Breast epithelium (tissue), 4 donors: ENCODE measurements at regions not wholly inside any gene's neighbourhood (a gene's known extent, or its start where the extent isn't known, plus 50 kb on each side); places are given as distances from the start of the nearest gene placed in this dataset.

Experiments used
- DNase-seq, 2 donors: peaks; one replicate each; pipeline ENCODE4 v3.0.0-alpha.2; 2019; ENCODE audit warnings: low spot score in 2 of 2
- H3K27ac ChIP-seq, 2 donors: fragments of 200-600 bp; sonication (generic) in 1 of 2; one replicate each; pipeline ENCODE4 v1.5.1; 2016 to 2019; ENCODE audit warnings: mild to moderate bottlenecking in 1 of 2
- H3K27me3 ChIP-seq, 2 donors: fragments of 200-600 bp; sonication (generic) in 1 of 2; one replicate each; pipeline versions ENCODE4 v1.5.1 to v1.6.0; 2017 to 2019; ENCODE audit warnings: control low read depth in 1 of 2, mild to moderate bottlenecking in 1 of 2
- H3K36me3 ChIP-seq: fragments of 200-600 bp; one replicate; pipeline ENCODE4 v1.5.1; 2019
- H3K4me1 ChIP-seq, 2 donors: fragments of 200-600 bp; sonication (generic); one replicate each; pipeline ENCODE4 v1.5.1; 2016 to 2019; ENCODE audit warnings: control low read depth in 1 of 2
- H3K4me3 ChIP-seq, 3 donors: fragments of 200-600 bp; sonication (generic); 1 replicate in 2 of 3; 2 replicates in 1 of 3; pipeline ENCODE4 v1.5.1; 2016 to 2019; ENCODE audit warnings: mild to moderate bottlenecking in 3 of 3, moderate library complexity in 2 of 3
- H3K9me3 ChIP-seq, 2 donors: fragments of 200-600 bp; sonication (generic) in 1 of 2; one replicate each; pipeline ENCODE4 v1.5.1; 2016 to 2019; ENCODE audit warnings: control low read depth in 1 of 2
- POLR2A ChIP-seq: fragments of 450-650 bp; IDR thresholded peaks from one replicate; pipeline ENCODE4 v1.6.1; 2016; ENCODE audit warnings: antibody characterized with exemption, mild to moderate bottlenecking, moderate library complexity
- POLR2AphosphoS5 ChIP-seq, 3 donors: sonication (generic); formaldehyde crosslinking; IDR thresholded peaks; one replicate each; pipeline ENCODE4 v1.6.1; 2017; ENCODE audit warnings: antibody characterized with exemption in 3 of 3
- intact Hi-C: fragments of 100-400 bp; cut with DNase I; formaldehyde crosslinking; loops from one replicate; pipeline ENCODE4 v1.15.1; 2023; ENCODE audit warnings: low total_unique reads
- TF ChIP-seq, protein P1 (sequence below), 3 donors: fragments of 450-650 bp; IDR thresholded peaks; one replicate each; pipeline ENCODE4 v1.5.1; 2016 to 2017; ENCODE audit warnings: antibody characterized with exemption in 3 of 3, mild to moderate bottlenecking in 3 of 3, moderate library complexity in 3 of 3

DNA sequence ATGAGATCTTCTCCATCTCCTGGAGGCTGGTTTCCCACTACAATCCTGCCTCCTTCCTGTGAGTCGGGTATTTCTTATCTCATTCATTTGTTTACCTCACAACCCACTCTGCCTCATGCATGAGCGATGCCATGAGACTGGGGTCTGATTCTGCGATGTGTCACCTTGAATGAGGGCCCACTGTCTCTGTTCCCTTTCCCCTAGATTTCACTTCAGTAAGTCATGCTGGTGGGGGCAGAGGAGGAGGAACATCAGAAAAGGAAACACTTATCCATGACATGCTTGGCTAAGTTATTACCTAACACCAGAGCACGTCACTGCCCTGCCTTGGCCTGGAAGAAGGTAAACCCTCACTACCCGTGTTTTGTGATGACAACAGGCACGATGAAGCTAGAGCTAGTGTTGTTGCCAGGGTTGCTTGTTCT is 337.4 kb upstream of the PRDM1 start:
- no peaks in the 10 kb centered on the region for H3K27me3 ChIP-seq
- no peaks in the 10 kb centered on the region for H3K4me1 ChIP-seq
- DNase-seq, result no peak
- no peaks in the 10 kb centered on the region for H3K36me3 ChIP-seq
- intact Hi-C loops, result loop anchor here (10.0 kb wide), 1 partner anchor 304 kb away; no protein-coding TSS in a partner anchor
- TF ChIP-seq POLR2A (no peak), POLR2AphosphoS5 (IDR thresholded peaks at IDR 0.05) (no peak)
- TF ChIP-seq, protein P1, sequence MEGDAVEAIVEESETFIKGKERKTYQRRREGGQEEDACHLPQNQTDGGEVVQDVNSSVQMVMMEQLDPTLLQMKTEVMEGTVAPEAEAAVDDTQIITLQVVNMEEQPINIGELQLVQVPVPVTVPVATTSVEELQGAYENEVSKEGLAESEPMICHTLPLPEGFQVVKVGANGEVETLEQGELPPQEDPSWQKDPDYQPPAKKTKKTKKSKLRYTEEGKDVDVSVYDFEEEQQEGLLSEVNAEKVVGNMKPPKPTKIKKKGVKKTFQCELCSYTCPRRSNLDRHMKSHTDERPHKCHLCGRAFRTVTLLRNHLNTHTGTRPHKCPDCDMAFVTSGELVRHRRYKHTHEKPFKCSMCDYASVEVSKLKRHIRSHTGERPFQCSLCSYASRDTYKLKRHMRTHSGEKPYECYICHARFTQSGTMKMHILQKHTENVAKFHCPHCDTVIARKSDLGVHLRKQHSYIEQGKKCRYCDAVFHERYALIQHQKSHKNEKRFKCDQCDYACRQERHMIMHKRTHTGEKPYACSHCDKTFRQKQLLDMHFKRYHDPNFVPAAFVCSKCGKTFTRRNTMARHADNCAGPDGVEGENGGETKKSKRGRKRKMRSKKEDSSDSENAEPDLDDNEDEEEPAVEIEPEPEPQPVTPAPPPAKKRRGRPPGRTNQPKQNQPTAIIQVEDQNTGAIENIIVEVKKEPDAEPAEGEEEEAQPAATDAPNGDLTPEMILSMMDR (IDR thresholded peaks at IDR 0.05), result no peak
- no peak overlapping the region for H3K27ac ChIP-seq
- H3K9me3 ChIP-seq, result no peaks in the 10 kb centered on the region
- H3K4me3 ChIP-seq, result no peak overlapping the region

DNA sequence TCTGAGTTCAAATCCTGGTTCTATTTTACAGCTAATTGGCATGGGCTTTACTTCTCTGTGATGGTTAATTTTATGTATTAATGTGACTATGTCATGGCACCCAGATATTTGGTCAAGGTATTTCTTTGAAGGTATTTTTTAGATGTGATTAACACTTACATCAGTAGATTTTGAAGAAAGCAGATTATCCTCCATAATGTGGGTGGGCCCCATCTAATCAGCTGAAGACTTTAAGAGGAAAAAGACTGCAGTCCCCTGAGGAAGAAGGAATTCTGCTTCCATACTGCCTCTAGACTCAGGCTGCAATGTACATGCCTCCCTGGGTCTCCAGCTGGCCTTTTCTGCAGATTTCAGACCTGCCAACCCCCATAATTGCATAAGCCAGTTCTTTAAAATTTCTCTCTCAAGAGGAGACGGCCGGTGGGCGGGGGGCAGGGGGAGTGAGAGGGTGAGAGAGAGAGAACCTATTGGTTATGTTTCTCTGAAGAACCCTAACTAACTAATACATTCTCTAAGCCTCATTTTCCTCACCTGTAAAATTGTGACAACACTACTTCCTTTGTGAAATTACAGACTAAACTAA is 338.2 kb upstream of the PRDM1 start:
- intact Hi-C loops, result loop anchor here (10.0 kb wide), 1 partner anchor 303 kb away; no protein-coding TSS in a partner anchor
- TF ChIP-seq, protein P1 (IDR thresholded peaks at IDR 0.05), result no peak
- TF ChIP-seq POLR2A, result no peak
- TF ChIP-seq POLR2AphosphoS5 (IDR thresholded peaks at IDR 0.05), result no peak
- H3K27me3 ChIP-seq, result no peaks in the 10 kb centered on the region
- no peaks in the 10 kb centered on the region for H3K9me3 ChIP-seq
- H3K4me1 ChIP-seq, result no peaks in the 10 kb centered on the region
- no peak for DNase-seq
- no peak overlapping the region for H3K27ac ChIP-seq
- no peaks in the 10 kb centered on the region for H3K36me3 ChIP-seq
- H3K4me3 ChIP-seq, result no peak overlapping the region

- Histone ChIP-seq H3K36me3 (no peaks in the 10 kb centered on the region), H3K4me3 (no peak overlapping the region), H3K27ac (no peak overlapping the region), H3K27me3 (no peaks in the 10 kb centered on the region), H3K9me3 (no peaks in the 10 kb centered on the region), H3K4me1 (no peaks in the 10 kb centered on the region)
- TF ChIP-seq POLR2AphosphoS5 (IDR thresholded peaks at IDR 0.05) (no peak), POLR2A (no peak)
- TF ChIP-seq, protein P1 (IDR thresholded peaks at IDR 0.05), result no peak
- intact Hi-C loops, result loop anchor here (10.0 kb wide), 1 partner anchor 302 kb away; no protein-coding TSS in a partner anchor
- no peak for DNase-seq
These were observed 339.6 kb upstream of the PRDM1 start for GRCh38 chr6:105746509-105746908.

- no peak overlapping the region for H3K4me3 ChIP-seq
- H3K27ac ChIP-seq, result no peak overlapping the region
- no peak for DNase-seq
- intact Hi-C loops, result loop anchor here (10.0 kb wide), 1 partner anchor 301 kb away; no protein-coding TSS in a partner anchor
- no peaks in the 10 kb centered on the region for H3K36me3 ChIP-seq
- H3K27me3 ChIP-seq, result no peaks in the 10 kb centered on the region
- TF ChIP-seq POLR2AphosphoS5 (IDR thresholded peaks at IDR 0.05), result no peak
- TF ChIP-seq, protein P1 (IDR thresholded peaks at IDR 0.05), result no peak
- TF ChIP-seq POLR2A, result no peak
- H3K4me1 ChIP-seq, result no peaks in the 10 kb centered on the region
- no peaks in the 10 kb centered on the region for H3K9me3 ChIP-seq
These were observed 340.0 kb upstream of the PRDM1 start for GRCh38 chr6:105746130-105746505.

- Histone ChIP-seq H3K27ac (no peak overlapping the region), H3K4me1 (no peaks in the 10 kb centered on the region), H3K27me3 (no peaks in the 10 kb centered on the region), H3K36me3 (no peaks in the 10 kb centered on the region), H3K9me3 (no peaks in the 10 kb centered on the region), H3K4me3 (no peak overlapping the region)
- intact Hi-C loops, result loop anchor here (10.0 kb wide), 1 partner anchor 301 kb away; no protein-coding TSS in a partner anchor
- TF ChIP-seq, protein P1 (IDR thresholded peaks at IDR 0.05), result no peak
- TF ChIP-seq POLR2AphosphoS5 (IDR thresholded peaks at IDR 0.05) (no peak), POLR2A (no peak)
- no peak for DNase-seq
These were observed 340.5 kb upstream of the PRDM1 start for GRCh38 chr6:105745464-105746129.
